ENCODE measurements at regions not wholly inside any gene's neighbourhood (a gene's known extent, or its start where the extent isn't known, plus 50 kb on each side); places are given as distances from the start of the nearest gene placed in this dataset.

DNA sequence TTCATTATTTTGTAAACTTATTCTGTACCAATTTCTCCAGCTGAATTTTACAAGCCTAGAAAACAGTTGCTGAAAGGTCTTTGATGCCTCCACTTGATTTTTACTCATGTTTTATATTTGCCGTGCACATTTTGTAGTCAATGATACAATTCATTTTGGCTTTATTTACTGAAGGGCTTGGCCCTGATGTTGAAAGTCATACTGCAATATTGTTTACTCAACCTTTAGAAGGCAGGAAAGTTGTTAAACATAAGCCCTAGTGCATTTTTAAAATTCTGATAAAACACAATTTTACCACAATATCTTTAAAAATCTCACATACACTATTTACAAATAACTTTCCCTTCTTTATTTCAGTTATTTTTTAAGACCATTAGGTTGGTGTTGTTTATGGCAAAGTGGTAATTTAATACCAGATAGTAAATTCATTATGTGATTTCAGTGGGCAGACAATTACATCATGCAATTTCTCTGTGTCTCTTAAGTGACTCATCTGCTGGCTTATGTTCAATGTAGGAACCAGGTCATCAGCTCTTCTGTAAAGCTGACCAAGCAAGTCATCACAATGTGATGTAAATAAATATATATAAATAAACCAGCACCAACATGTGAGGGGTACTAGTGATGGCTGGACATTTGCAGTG is 121.1 kb upstream of the SLC35B3 start:
- Mint-ChIP-seq H3K4me3 (no peak overlapping the region), H3K27me3 (no peaks in the 10 kb centered on the region), H3K36me3 (ENCODE audit: low read depth) (no peaks in the 10 kb centered on the region), H3K9me3 (ENCODE audit: low read depth) (no peaks in the 10 kb centered on the region), H3K27ac (no peak overlapping the region), H3K4me1 (no peaks in the 10 kb centered on the region)
- DNase-seq (no peak), ATAC-seq (no peak)
- ChIA-PET CTCF (no interaction called here), POLR2A (no interaction called here)
- intact Hi-C loops (cut with DNase I, micrococcal nuclease) = no loop called here

GRCh38 chr6:8551993-8552392 is 116.6 kb upstream of the SLC35B3 start:
- H3K4me1 Mint-ChIP-seq = no peaks in the 10 kb centered on the region
- POLR2A ChIA-PET = no interaction called here
- ATAC-seq = no peak

GRCh38 chr6:8551386-8551785 is 116.0 kb upstream of the SLC35B3 start:
- DNase-seq = no peak
- no peak overlapping the region for H3K4me3 Mint-ChIP-seq
- H3K4me1 Mint-ChIP-seq = no peaks in the 10 kb centered on the region
- H3K36me3 Mint-ChIP-seq (ENCODE audit: low read depth) = no peaks in the 10 kb centered on the region
- intact Hi-C loops (cut with DNase I, micrococcal nuclease) = no loop called here
- ChIA-PET POLR2A (no interaction called here), CTCF (no interaction called here)
- H3K27ac Mint-ChIP-seq = no peak overlapping the region
- ATAC-seq = no peak
- H3K9me3 Mint-ChIP-seq (ENCODE audit: low read depth) = no peaks in the 10 kb centered on the region
- peaks cover 4% of the 10 kb centered on the region for H3K27me3 Mint-ChIP-seq

More at GRCh38 chr6:8551993-8552392, 116.6 kb upstream of the SLC35B3 start:
- Mint-ChIP-seq H3K36me3 (ENCODE audit: low read depth) (no peaks in the 10 kb centered on the region), H3K9me3 (ENCODE audit: low read depth) (no peaks in the 10 kb centered on the region), H3K4me3 (no peak overlapping the region), H3K27ac (no peak overlapping the region), H3K27me3 (peaks cover 2% of the 10 kb centered on the region)
- CTCF ChIA-PET = no interaction called here
- intact Hi-C loops (cut with DNase I, micrococcal nuclease) = no loop called here
- DNase-seq = no peak

DNA sequence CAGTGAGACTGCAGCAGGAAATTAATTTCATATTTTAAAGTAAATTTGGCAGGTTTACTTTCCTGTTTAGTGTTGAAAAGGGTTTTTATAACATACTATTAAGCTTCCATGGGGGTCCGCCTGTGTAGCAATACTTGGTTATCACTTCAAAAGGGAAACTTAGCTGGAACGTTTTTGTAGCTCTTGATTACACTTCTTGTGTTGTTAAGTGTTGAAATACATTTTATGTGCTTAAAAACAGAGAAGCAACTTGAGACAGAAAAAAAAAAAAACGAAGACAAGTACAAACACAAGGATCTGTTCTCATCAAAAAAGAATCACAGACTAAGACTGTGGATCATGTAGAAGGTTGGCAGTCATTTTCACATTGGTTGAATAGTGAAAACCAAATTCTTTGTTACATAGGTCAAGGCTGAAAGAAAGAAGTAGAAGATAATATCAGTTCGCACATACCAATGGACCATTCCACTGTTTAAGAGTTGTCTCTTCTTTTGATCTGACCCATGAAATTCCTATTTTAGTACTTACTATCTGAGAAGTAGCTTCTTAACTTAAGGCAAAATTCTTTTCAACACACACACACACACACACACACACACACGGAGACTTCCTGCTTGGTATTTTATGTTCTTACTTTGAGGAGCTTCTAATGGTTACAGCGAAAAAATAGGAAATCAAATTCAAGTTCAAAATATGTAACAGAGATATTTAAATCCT is 113.9 kb upstream of the SLC35B3 start:
- Mint-ChIP-seq H3K9me3 (ENCODE audit: low read depth) (no peaks in the 10 kb centered on the region), H3K36me3 (ENCODE audit: low read depth) (no peaks in the 10 kb centered on the region), H3K27me3 (peaks cover 4% of the 10 kb centered on the region), H3K27ac (no peak overlapping the region), H3K4me3 (no peak overlapping the region), H3K4me1 (no peaks in the 10 kb centered on the region)
- ChIA-PET CTCF (interaction anchor here (1.4 kb wide), 1 partner anchor 34 kb away, joined by 3 read pairs; no protein-coding TSS in a partner anchor), POLR2A (no interaction called here)
- intact Hi-C loops (cut with DNase I, micrococcal nuclease) = no loop called here
- ATAC-seq (no peak), DNase-seq (no peak)

DNA sequence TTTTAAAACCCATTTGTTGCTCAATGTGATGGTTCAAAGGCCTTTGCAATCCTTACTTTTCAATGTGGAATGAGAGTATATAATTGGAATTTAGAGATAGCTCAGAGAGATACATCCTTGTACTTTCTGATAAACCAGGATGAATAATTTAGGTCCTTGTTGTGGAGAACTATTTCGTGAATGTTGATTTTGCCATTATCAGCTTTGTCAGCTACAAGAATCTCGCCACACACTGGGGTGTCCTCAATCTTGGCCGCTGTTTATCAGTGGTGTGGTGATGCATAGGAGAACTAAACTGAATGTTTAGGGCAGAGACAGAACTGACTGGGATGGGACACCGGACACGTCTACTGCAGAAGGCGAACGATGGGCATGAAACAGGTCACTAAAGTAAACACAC is 111.2 kb upstream of the SLC35B3 start:
- Mint-ChIP-seq H3K4me1 (no peaks in the 10 kb centered on the region), H3K27me3 (peaks cover 4% of the 10 kb centered on the region), H3K9me3 (ENCODE audit: low read depth) (no peaks in the 10 kb centered on the region), H3K36me3 (ENCODE audit: low read depth) (no peaks in the 10 kb centered on the region), H3K4me3 (no peak overlapping the region), H3K27ac (no peak overlapping the region)
- ATAC-seq = no peak
- no peak for DNase-seq
- POLR2A ChIA-PET = no interaction called here
- CTCF ChIA-PET = no interaction called here
- intact Hi-C loops (cut with DNase I, micrococcal nuclease) = no loop called here

GRCh38 chr6:8545336-8545735 is 110.0 kb upstream of the SLC35B3 start:
- Mint-ChIP-seq H3K36me3 (ENCODE audit: low read depth) (no peaks in the 10 kb centered on the region), H3K9me3 (ENCODE audit: low read depth) (peaks cover 6% of the 10 kb centered on the region), H3K27me3 (peaks cover 4% of the 10 kb centered on the region), H3K4me3 (no peak overlapping the region), H3K4me1 (no peaks in the 10 kb centered on the region), H3K27ac (no peak overlapping the region)
- ATAC-seq (no peak), DNase-seq (no peak)
- intact Hi-C loops (cut with DNase I, micrococcal nuclease) = no loop called here
- CTCF ChIA-PET = interaction anchor here (1.1 to 1.3 kb wide), 2 partner anchors 16 to 28 kb away, joined by 3 read pairs; no protein-coding TSS in a partner anchor
- POLR2A ChIA-PET = interaction anchor here (0.6 kb wide), 1 partner anchor 908 kb away, joined by 4 read pairs; no protein-coding TSS in a partner anchor

DNA sequence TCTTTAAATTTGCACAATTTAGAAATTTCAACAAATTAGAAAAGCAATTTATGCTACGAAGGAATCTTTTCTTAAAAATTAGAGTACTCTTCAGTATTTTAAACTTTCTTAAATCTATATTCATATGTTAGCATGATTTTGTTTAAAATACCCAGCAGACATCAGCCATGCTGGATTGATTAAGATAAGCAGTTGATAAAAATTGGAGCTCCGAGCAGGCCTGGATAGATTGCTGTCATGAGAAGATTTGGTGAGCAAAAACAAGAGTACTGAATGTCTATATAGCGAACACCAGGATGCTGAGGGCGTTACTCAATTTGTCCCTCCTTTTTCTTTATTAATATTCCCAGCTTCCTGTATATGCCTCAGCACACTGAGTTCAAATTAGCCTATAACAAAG is 108.4 kb upstream of the SLC35B3 start:
- peaks cover 12% of the 10 kb centered on the region for H3K9me3 Mint-ChIP-seq (ENCODE audit: low read depth)
- no peak for DNase-seq
- no peaks in the 10 kb centered on the region for H3K4me1 Mint-ChIP-seq
- CTCF ChIA-PET = no interaction called here
- no peak overlapping the region for H3K4me3 Mint-ChIP-seq
- no peak overlapping the region for H3K27ac Mint-ChIP-seq
- peaks cover 2% of the 10 kb centered on the region for H3K27me3 Mint-ChIP-seq
- H3K36me3 Mint-ChIP-seq (ENCODE audit: low read depth) = no peaks in the 10 kb centered on the region
- POLR2A ChIA-PET = no interaction called here
- ATAC-seq = no peak
- intact Hi-C loops (cut with DNase I, micrococcal nuclease) = no loop called here

DNA sequence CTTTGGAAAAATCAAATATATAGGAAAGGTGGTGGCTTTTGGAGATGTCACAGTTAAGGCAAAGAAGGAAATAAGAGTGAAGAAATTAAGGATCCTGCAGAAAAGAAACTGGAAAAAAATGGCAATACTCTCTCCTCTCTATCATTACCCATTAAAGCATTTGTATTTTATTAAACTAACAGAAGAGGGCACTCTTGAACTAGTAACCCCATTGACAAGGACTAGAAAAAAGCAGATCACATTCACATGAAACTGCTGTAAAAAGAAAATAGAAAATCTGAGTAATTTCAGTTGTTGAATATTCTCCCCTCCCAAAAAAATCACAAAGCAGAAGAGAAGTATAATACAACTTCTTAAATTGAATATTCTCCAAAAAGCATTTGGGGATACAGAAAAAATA is 104.1 kb upstream of the SLC35B3 start:
- ChIA-PET POLR2A (no interaction called here), CTCF (no interaction called here)
- no peaks in the 10 kb centered on the region for H3K27me3 Mint-ChIP-seq
- no peaks in the 10 kb centered on the region for H3K4me1 Mint-ChIP-seq
- H3K9me3 Mint-ChIP-seq (ENCODE audit: low read depth) = peaks cover 12% of the 10 kb centered on the region
- ATAC-seq = no peak
- H3K27ac Mint-ChIP-seq = no peak overlapping the region
- H3K36me3 Mint-ChIP-seq (ENCODE audit: low read depth) = no peaks in the 10 kb centered on the region
- H3K4me3 Mint-ChIP-seq = no peak overlapping the region
- DNase-seq = no peak
- intact Hi-C loops (cut with DNase I, micrococcal nuclease) = no loop called here

DNA sequence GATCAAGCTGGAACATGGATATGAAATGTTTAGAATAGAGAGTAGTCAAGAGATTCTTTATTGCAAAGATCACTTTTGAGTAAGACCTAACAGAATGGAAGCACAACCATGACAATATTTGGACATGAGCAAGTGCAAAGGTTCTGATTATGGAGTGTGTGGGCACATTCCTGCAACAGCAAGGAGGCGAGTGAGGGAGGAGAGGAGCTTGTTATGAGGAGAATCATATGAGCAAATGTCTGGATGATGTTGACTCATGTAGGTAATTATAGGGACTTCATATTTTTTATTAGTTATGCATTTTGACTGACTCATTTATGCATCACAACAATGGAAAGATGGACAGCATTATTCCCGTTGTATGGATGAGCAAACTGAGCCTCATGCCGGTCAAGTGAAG is 100.8 kb upstream of the SLC35B3 start:
- peaks cover 12% of the 10 kb centered on the region for H3K9me3 Mint-ChIP-seq (ENCODE audit: low read depth)
- no peak overlapping the region for H3K4me3 Mint-ChIP-seq
- no peaks in the 10 kb centered on the region for H3K36me3 Mint-ChIP-seq (ENCODE audit: low read depth)
- no peak for ATAC-seq
- intact Hi-C loops (cut with DNase I, micrococcal nuclease) = no loop called here
- no peak overlapping the region for H3K27ac Mint-ChIP-seq
- ChIA-PET POLR2A (no interaction called here), CTCF (interaction anchor here (0.7 kb wide), 1 partner anchor 252 kb away, joined by 3 read pairs; no protein-coding TSS in a partner anchor)
- H3K27me3 Mint-ChIP-seq = no peaks in the 10 kb centered on the region
- no peak for DNase-seq
- no peaks in the 10 kb centered on the region for H3K4me1 Mint-ChIP-seq

DNA sequence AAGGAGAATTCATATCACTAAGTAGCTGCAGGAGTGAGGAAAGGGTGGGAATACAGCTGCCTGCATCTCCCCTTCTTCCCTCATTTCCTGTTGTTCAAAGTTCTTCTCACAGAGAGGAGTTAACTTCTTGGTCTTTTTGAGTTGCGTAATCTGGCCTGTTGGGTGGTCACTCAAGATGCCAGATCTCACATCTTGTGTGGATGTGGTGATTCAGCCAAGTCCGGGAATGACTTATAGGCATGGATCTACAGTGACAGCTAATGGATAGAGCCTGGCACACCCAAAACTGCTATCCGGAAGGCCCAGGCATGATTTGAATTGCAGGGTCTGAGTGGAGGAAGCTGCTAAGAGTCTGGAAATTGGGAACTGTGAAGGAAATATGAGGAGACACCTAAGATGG is 100.2 kb upstream of the SLC35B3 start:
- CTCF ChIA-PET = no interaction called here
- Mint-ChIP-seq H3K36me3 (ENCODE audit: low read depth) (no peaks in the 10 kb centered on the region), H3K27me3 (peaks cover 2% of the 10 kb centered on the region), H3K4me1 (no peaks in the 10 kb centered on the region), H3K27ac (no peak overlapping the region), H3K4me3 (no peak overlapping the region), H3K9me3 (ENCODE audit: low read depth) (peaks cover 6% of the 10 kb centered on the region)
- no peak for ATAC-seq
- intact Hi-C loops (cut with DNase I, micrococcal nuclease) = no loop called here
- POLR2A ChIA-PET = no interaction called here
- no peak for DNase-seq

DNA sequence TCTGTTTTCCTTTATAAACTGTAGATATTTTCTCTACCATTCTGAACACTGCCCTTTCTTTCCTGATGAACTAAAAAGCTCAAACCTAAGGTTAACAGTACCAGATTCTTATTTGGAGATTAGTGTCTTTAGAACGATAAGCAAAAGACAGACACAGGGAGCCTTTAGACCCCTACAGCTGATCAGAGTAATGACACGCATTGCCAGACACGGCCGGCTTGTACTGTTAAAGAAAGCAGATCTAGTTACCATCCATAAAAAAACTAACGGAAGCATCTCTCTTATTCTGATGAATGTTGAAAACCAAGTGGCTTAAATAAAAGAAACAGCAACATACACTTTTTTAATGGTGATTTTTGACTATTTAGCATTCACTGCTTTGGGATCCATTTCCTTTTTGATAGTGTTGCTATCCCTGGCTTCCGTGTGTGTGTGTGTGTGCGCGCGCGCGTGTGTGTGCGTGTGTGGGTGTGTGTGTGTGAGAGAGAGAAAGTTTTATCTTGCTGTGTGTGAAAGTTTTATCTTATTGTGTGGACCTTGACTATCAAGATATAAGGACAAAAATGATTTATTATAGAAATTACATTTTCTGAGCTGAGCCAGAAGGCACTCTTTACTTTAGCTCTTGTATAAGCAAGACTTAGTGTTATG is 95.6 kb upstream of the SLC35B3 start:
- Mint-ChIP-seq H3K9me3 (ENCODE audit: low read depth) (no peaks in the 10 kb centered on the region), H3K27me3 (peaks cover 2% of the 10 kb centered on the region)
- intact Hi-C loops (cut with DNase I, micrococcal nuclease) = no loop called here

DNA sequence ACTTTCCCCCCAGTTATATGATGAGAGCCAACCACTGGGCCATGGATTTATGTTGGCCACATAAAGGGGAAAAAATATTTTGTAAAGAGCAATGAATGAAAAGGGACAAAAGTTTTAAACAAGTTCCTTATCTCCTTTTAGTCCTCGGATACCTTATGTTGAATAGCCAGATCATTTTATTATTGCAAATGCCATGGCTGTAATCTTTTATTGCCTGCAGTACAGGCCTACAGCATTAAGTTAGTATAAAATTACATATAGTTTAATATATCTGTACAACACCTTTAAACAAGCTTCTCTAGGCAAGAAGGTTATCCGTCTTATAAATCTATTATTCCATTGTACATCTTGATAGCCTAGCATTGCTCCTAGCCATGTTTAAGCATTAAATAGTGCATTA is 93.9 kb upstream of the SLC35B3 start:
- H3K36me3 Mint-ChIP-seq (ENCODE audit: low read depth) = no peaks in the 10 kb centered on the region
- H3K4me1 Mint-ChIP-seq = no peaks in the 10 kb centered on the region
- no peak overlapping the region for H3K27ac Mint-ChIP-seq
- ATAC-seq (no peak), DNase-seq (no peak)
- peaks cover 2% of the 10 kb centered on the region for H3K27me3 Mint-ChIP-seq
- no peak overlapping the region for H3K4me3 Mint-ChIP-seq
- intact Hi-C loops (cut with DNase I, micrococcal nuclease) = no loop called here
- H3K9me3 Mint-ChIP-seq (ENCODE audit: low read depth) = no peaks in the 10 kb centered on the region
- CTCF ChIA-PET = interaction anchor here (1.2 kb wide), 1 partner anchor 16 kb away, joined by 3 read pairs; no protein-coding TSS in a partner anchor
- POLR2A ChIA-PET = no interaction called here

More for the DNA sequence above, 95.6 kb upstream of the SLC35B3 start:
- ATAC-seq = no peak
- DNase-seq = no peak
- Mint-ChIP-seq H3K27ac (no peak overlapping the region), H3K36me3 (ENCODE audit: low read depth) (no peaks in the 10 kb centered on the region), H3K4me1 (no peaks in the 10 kb centered on the region), H3K4me3 (no peak overlapping the region)
- ChIA-PET CTCF (no interaction called here), POLR2A (no interaction called here)
